ENCODE measurements at regions not wholly inside any gene's neighbourhood (a gene's known extent, or its start where the extent isn't known, plus 50 kb on each side); places are given as distances from the start of the nearest gene placed in this dataset.
"Not testable (repeated sequence)": the region's sequence is repeated elsewhere in the genome, so short reads cannot be mapped to it uniquely, and the experiment has no call there.

GRCh38 chr9:31210978-31211570 lies 1173.4 kb upstream of the ACO1 start:
- TF ChIP-seq, protein P1, sequence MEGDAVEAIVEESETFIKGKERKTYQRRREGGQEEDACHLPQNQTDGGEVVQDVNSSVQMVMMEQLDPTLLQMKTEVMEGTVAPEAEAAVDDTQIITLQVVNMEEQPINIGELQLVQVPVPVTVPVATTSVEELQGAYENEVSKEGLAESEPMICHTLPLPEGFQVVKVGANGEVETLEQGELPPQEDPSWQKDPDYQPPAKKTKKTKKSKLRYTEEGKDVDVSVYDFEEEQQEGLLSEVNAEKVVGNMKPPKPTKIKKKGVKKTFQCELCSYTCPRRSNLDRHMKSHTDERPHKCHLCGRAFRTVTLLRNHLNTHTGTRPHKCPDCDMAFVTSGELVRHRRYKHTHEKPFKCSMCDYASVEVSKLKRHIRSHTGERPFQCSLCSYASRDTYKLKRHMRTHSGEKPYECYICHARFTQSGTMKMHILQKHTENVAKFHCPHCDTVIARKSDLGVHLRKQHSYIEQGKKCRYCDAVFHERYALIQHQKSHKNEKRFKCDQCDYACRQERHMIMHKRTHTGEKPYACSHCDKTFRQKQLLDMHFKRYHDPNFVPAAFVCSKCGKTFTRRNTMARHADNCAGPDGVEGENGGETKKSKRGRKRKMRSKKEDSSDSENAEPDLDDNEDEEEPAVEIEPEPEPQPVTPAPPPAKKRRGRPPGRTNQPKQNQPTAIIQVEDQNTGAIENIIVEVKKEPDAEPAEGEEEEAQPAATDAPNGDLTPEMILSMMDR (IDR thresholded peaks at IDR 0.05) = no peak
- no peaks in the 10 kb centered on the region for H3K9me3 ChIP-seq
- intact Hi-C loops (cut with DNase I) = no loop called here
- no peak overlapping the region for H3K4me3 ChIP-seq
- no peaks in the 10 kb centered on the region for H3K4me1 ChIP-seq
- no peaks in the 10 kb centered on the region for H3K36me3 ChIP-seq
- DNase-seq (ENCODE audit: low spot score in 2 of 2) = no peak
- H3K27ac ChIP-seq = no peak overlapping the region
- no peaks in the 10 kb centered on the region for H3K27me3 ChIP-seq

- intact Hi-C loops (cut with DNase I); H3K4me1 ChIP-seq; DNase-seq (ENCODE audit: low spot score in 2 of 2); H3K27ac ChIP-seq; H3K9me3 ChIP-seq; H3K27me3 ChIP-seq; H3K4me3 ChIP-seq; H3K36me3 ChIP-seq: not testable (repeated sequence)
Measured at GRCh38 chr9:31229976-31230375, 1154.5 kb upstream of the ACO1 start.

DNA sequence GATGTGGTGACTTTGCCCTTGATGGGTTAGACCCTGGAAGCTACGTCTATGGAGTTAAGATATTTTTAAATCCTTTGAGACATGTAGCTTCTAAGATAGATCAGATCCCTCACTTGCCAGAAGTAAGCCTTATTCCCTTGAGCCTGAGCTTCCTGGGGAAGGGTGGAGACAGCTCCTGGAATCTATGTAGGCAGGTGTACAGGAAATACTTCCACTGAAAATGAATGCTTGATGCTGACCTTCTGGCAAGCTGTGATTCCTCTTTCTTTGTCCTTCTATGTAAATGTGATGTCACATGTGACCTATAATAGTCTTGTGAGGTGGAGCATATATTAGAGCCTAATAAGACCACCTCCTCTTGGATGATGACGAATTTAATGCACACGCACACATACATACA lies 1152.0 kb upstream of the ACO1 start:
- TF ChIP-seq, protein P1 (IDR thresholded peaks at IDR 0.05) = no peak
- intact Hi-C loops (cut with DNase I) = no loop called here
- Histone ChIP-seq H3K4me3 (no peak overlapping the region), H3K36me3 (no peaks in the 10 kb centered on the region), H3K27ac (no peak overlapping the region), H3K9me3 (no peaks in the 10 kb centered on the region), H3K4me1 (no peaks in the 10 kb centered on the region), H3K27me3 (no peaks in the 10 kb centered on the region)
- no peak for DNase-seq (ENCODE audit: low spot score in 2 of 2)

- TF ChIP-seq, protein P1 (IDR thresholded peaks at IDR 0.05) = no peak
- Histone ChIP-seq H3K27ac (no peak overlapping the region), H3K9me3 (no peaks in the 10 kb centered on the region), H3K27me3 (no peaks in the 10 kb centered on the region), H3K4me1 (no peaks in the 10 kb centered on the region), H3K4me3 (no peak overlapping the region), H3K36me3 (no peaks in the 10 kb centered on the region)
- intact Hi-C loops (cut with DNase I) = no loop called here
- DNase-seq (ENCODE audit: low spot score in 2 of 2) = no peak
Measured at GRCh38 chr9:31236344-31236743, 1148.1 kb upstream of the ACO1 start.

GRCh38 chr9:31243386-31243785 lies 1141.1 kb upstream of the ACO1 start:
- Histone ChIP-seq H3K36me3 (no peaks in the 10 kb centered on the region), H3K27ac (no peak overlapping the region), H3K4me1 (no peaks in the 10 kb centered on the region), H3K9me3 (no peaks in the 10 kb centered on the region), H3K27me3 (no peaks in the 10 kb centered on the region), H3K4me3 (no peak overlapping the region)
- DNase-seq (ENCODE audit: low spot score in 2 of 2) = no peak
- TF ChIP-seq, protein P1 (IDR thresholded peaks at IDR 0.05) = no peak
- intact Hi-C loops (cut with DNase I) = no loop called here

DNA sequence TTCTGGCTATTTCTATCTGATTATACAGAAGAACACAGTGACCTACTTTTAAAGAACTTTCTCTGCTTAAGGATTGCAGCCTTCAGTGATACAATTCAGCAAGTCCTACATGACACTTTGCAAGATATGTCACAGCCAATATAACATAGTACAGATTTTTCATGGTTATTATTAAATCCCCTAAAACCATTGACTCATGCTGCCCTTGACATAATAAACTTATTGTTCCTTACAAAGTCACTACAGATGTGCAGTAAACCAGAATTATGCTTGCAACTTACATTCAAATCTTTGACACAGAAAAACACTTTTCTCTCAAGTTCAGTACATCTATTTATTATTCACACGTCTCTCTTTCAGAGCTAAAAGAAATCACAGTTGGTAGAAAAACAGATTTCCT lies 1136.3 kb upstream of the ACO1 start:
- no peak for DNase-seq (ENCODE audit: low spot score in 2 of 2)
- Histone ChIP-seq H3K27ac (no peak overlapping the region), H3K4me1 (no peaks in the 10 kb centered on the region), H3K27me3 (no peaks in the 10 kb centered on the region), H3K9me3 (no peaks in the 10 kb centered on the region), H3K36me3 (no peaks in the 10 kb centered on the region), H3K4me3 (no peak overlapping the region)
- intact Hi-C loops (cut with DNase I) = no loop called here
- TF ChIP-seq, protein P1 (IDR thresholded peaks at IDR 0.05) = no peak

Measured in ascending aorta (tissue), 2 donors.